ENCODE measurements at regions not wholly inside any gene's neighbourhood (a gene's known extent, or its start where the extent isn't known, plus 50 kb on each side); places are given as distances from the start of the nearest gene placed in this dataset.
A peak's percentile ranks its signal among the peaks of the same experiment; 100 is the strongest.
"Not testable (repeated sequence)": the region's sequence is repeated elsewhere in the genome, so short reads cannot be mapped to it uniquely, and the experiment has no call there.

GRCh38 chr19:14294974-14295373 lies 86.3 kb upstream of the ADGRE5 start:
- not testable (repeated sequence) for H3K9me3 ChIP-seq (ENCODE audit: insufficient read depth, low read depth, low read length); H3K79me2 ChIP-seq (ENCODE audit: insufficient read depth, low read length); H3K4me2 ChIP-seq (ENCODE audit: low read depth, low read length, poor library complexity, severe bottlenecking)

GRCh38 chr19:14293816-14294170 lies 87.5 kb upstream of the ADGRE5 start:
- not testable (repeated sequence) for H2AFZ ChIP-seq (ENCODE audit: low read length); H3F3A ChIP-seq (ENCODE audit: low read depth); H3K9ac ChIP-seq (ENCODE audit: low read depth, low read length, poor library complexity, severe bottlenecking); H4K20me1 ChIP-seq (ENCODE audit: insufficient read depth, low read length, poor library complexity, severe bottlenecking); H3K4me2 ChIP-seq (ENCODE audit: low read depth, low read length, poor library complexity, severe bottlenecking); H3K9me3 ChIP-seq (ENCODE audit: insufficient read depth, low read depth, low read length); H3K9me2 ChIP-seq (replicated peaks; ENCODE audit: low read depth, low read length); H3K4me3 ChIP-seq (ENCODE audit: low read length, poor library complexity, severe bottlenecking); H3K4me1 ChIP-seq (ENCODE audit: insufficient read depth, low read length, poor library complexity, severe bottlenecking); H3K27me3 ChIP-seq (ENCODE audit: insufficient read depth, low read length, poor library complexity, severe bottlenecking); H3K79me2 ChIP-seq (ENCODE audit: insufficient read depth, low read length); H3K36me3 ChIP-seq (ENCODE audit: insufficient read depth, low read length)

More at GRCh38 chr19:14294974-14295373, 86.3 kb upstream of the ADGRE5 start:
- H4K20me1 ChIP-seq (ENCODE audit: insufficient read depth, low read length, poor library complexity, severe bottlenecking); H3K9me2 ChIP-seq (replicated peaks; ENCODE audit: low read depth, low read length); H3K4me3 ChIP-seq (ENCODE audit: low read length, poor library complexity, severe bottlenecking); H3K4me1 ChIP-seq (ENCODE audit: insufficient read depth, low read length, poor library complexity, severe bottlenecking); H3F3A ChIP-seq (ENCODE audit: low read depth); H3K36me3 ChIP-seq (ENCODE audit: insufficient read depth, low read length); H3K27me3 ChIP-seq (ENCODE audit: insufficient read depth, low read length, poor library complexity, severe bottlenecking): not testable (repeated sequence)
- Histone ChIP-seq H3K9ac (ENCODE audit: low read depth, low read length, poor library complexity, severe bottlenecking) (peak overlapping the region; percentile 48), H2AFZ (ENCODE audit: low read length) (peak overlapping the region; percentile 51; the same call in 1 of the 2 replicates)

GRCh38 chr19:14293101-14293815 lies 87.3 kb upstream of the ADGRL1 start:
- not testable (repeated sequence) for H3K9me2 ChIP-seq (replicated peaks; ENCODE audit: low read depth, low read length); H3K4me1 ChIP-seq (ENCODE audit: insufficient read depth, low read length, poor library complexity, severe bottlenecking); H3K4me3 ChIP-seq (ENCODE audit: low read length, poor library complexity, severe bottlenecking); H3K9ac ChIP-seq (ENCODE audit: low read depth, low read length, poor library complexity, severe bottlenecking); H3K4me2 ChIP-seq (ENCODE audit: low read depth, low read length, poor library complexity, severe bottlenecking); H3K36me3 ChIP-seq (ENCODE audit: insufficient read depth, low read length); H3F3A ChIP-seq (ENCODE audit: low read depth); H2AFZ ChIP-seq (ENCODE audit: low read length); H3K27me3 ChIP-seq (ENCODE audit: insufficient read depth, low read length, poor library complexity, severe bottlenecking); H3K79me2 ChIP-seq (ENCODE audit: insufficient read depth, low read length); H4K20me1 ChIP-seq (ENCODE audit: insufficient read depth, low read length, poor library complexity, severe bottlenecking); H3K9me3 ChIP-seq (ENCODE audit: insufficient read depth, low read depth, low read length)

- H4K20me1 ChIP-seq (ENCODE audit: insufficient read depth, low read length, poor library complexity, severe bottlenecking); H3K36me3 ChIP-seq (ENCODE audit: insufficient read depth, low read length); H3K4me2 ChIP-seq (ENCODE audit: low read depth, low read length, poor library complexity, severe bottlenecking); H3K9me2 ChIP-seq (replicated peaks; ENCODE audit: low read depth, low read length); H3F3A ChIP-seq (ENCODE audit: low read depth); H3K4me1 ChIP-seq (ENCODE audit: insufficient read depth, low read length, poor library complexity, severe bottlenecking); H3K9me3 ChIP-seq (ENCODE audit: insufficient read depth, low read depth, low read length); H3K4me3 ChIP-seq (ENCODE audit: low read length, poor library complexity, severe bottlenecking); H2AFZ ChIP-seq (ENCODE audit: low read length); H3K27me3 ChIP-seq (ENCODE audit: insufficient read depth, low read length, poor library complexity, severe bottlenecking); H3K9ac ChIP-seq (ENCODE audit: low read depth, low read length, poor library complexity, severe bottlenecking); H3K79me2 ChIP-seq (ENCODE audit: insufficient read depth, low read length): not testable (repeated sequence)
These were observed 83.8 kb upstream of the ADGRL1 start for GRCh38 chr19:14289810-14290209.

GRCh38 chr19:14287837-14288236 lies 81.9 kb upstream of the ADGRL1 start:
- H2AFZ ChIP-seq (ENCODE audit: low read length); H3K36me3 ChIP-seq (ENCODE audit: insufficient read depth, low read length); H3K4me1 ChIP-seq (ENCODE audit: insufficient read depth, low read length, poor library complexity, severe bottlenecking); H3K9ac ChIP-seq (ENCODE audit: low read depth, low read length, poor library complexity, severe bottlenecking); H3K9me2 ChIP-seq (replicated peaks; ENCODE audit: low read depth, low read length); H3K27me3 ChIP-seq (ENCODE audit: insufficient read depth, low read length, poor library complexity, severe bottlenecking); H3K79me2 ChIP-seq (ENCODE audit: insufficient read depth, low read length); H3K9me3 ChIP-seq (ENCODE audit: insufficient read depth, low read depth, low read length); H3K4me3 ChIP-seq (ENCODE audit: low read length, poor library complexity, severe bottlenecking); H3K4me2 ChIP-seq (ENCODE audit: low read depth, low read length, poor library complexity, severe bottlenecking); H4K20me1 ChIP-seq (ENCODE audit: insufficient read depth, low read length, poor library complexity, severe bottlenecking); H3F3A ChIP-seq (ENCODE audit: low read depth): not testable (repeated sequence)

DNA sequence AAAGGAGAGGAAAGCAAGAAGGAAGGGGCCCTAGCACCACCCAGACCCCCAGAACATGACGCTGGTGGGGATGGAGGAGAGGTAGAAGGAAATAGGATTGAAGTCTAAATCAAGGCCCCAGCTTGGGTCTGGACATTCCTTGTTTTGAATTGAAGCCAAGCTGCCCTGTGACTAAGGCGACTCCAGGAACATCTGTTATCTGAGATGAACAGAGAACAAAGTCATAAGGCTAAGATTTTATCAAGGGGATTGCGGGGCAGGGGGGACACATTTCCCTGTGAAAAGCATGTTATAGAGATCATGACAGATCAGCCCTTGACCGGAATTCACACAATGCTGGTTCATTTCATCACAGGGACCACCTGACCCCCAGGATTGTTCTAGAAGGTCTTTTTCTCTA lies 80.6 kb upstream of the ADGRL1 start:
- not testable (repeated sequence) for H2AFZ ChIP-seq (ENCODE audit: low read length); H3K4me2 ChIP-seq (ENCODE audit: low read depth, low read length, poor library complexity, severe bottlenecking); H3K4me3 ChIP-seq (ENCODE audit: low read length, poor library complexity, severe bottlenecking); H3K9me3 ChIP-seq (ENCODE audit: insufficient read depth, low read depth, low read length); H3F3A ChIP-seq (ENCODE audit: low read depth); H3K79me2 ChIP-seq (ENCODE audit: insufficient read depth, low read length); H3K36me3 ChIP-seq (ENCODE audit: insufficient read depth, low read length); H3K9ac ChIP-seq (ENCODE audit: low read depth, low read length, poor library complexity, severe bottlenecking); H3K9me2 ChIP-seq (replicated peaks; ENCODE audit: low read depth, low read length); H3K4me1 ChIP-seq (ENCODE audit: insufficient read depth, low read length, poor library complexity, severe bottlenecking); H4K20me1 ChIP-seq (ENCODE audit: insufficient read depth, low read length, poor library complexity, severe bottlenecking); H3K27me3 ChIP-seq (ENCODE audit: insufficient read depth, low read length, poor library complexity, severe bottlenecking)

DNA sequence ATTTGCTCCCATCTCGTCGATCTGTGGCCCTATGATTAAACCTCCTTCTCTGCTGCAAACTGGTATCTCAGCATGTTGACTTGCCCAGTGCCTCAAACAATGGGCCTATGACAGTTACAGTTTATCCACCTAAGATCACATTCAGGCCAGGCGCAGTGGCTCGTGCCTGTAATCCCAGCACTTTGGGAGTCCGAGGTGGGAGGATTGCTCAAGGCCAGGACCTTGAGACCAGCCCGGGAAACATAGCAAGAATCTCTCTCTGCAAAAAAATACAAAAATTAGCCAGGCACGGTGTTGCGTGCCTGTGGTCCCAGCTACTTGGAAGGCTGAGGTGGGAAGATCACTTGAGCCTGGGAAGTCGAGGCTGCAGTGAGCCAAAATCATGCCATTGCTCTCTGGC lies 79.8 kb upstream of the ADGRL1 start:
- H4K20me1 ChIP-seq (ENCODE audit: insufficient read depth, low read length, poor library complexity, severe bottlenecking); H2AFZ ChIP-seq (ENCODE audit: low read length); H3K9ac ChIP-seq (ENCODE audit: low read depth, low read length, poor library complexity, severe bottlenecking); H3K9me2 ChIP-seq (replicated peaks; ENCODE audit: low read depth, low read length); H3K36me3 ChIP-seq (ENCODE audit: insufficient read depth, low read length); H3K79me2 ChIP-seq (ENCODE audit: insufficient read depth, low read length); H3K4me1 ChIP-seq (ENCODE audit: insufficient read depth, low read length, poor library complexity, severe bottlenecking); H3K4me3 ChIP-seq (ENCODE audit: low read length, poor library complexity, severe bottlenecking); H3K4me2 ChIP-seq (ENCODE audit: low read depth, low read length, poor library complexity, severe bottlenecking); H3K27me3 ChIP-seq (ENCODE audit: insufficient read depth, low read length, poor library complexity, severe bottlenecking); H3K9me3 ChIP-seq (ENCODE audit: insufficient read depth, low read depth, low read length); H3F3A ChIP-seq (ENCODE audit: low read depth): not testable (repeated sequence)
